ENCODE measurements at regions not wholly inside any gene's neighbourhood (a gene's known extent, or its start where the extent isn't known, plus 50 kb on each side); places are given as distances from the start of the nearest gene placed in this dataset.

- TF ChIP-seq CTCF (conservative IDR thresholded peaks at IDR 0.05) = no peak
- TF ChIP-seq ZFX (IDR thresholded peaks at IDR 0.05) = no peak
Observed at GRCh38 chr7:155962191-155962967, 150.1 kb upstream of the SHH start.

All from C4-2B (cell line).